Ecto neural progenitor cell (in vitro differentiated cells): ENCODE measurements at regions not wholly inside any gene's neighbourhood (a gene's known extent, or its start where the extent isn't known, plus 50 kb on each side); places are given as distances from the start of the nearest gene placed in this dataset.

ENCODE experiments used
- DNase-seq: peaks from one replicate; pipeline ENCODE4 v3.0.0-alpha.2; 2018; ENCODE audit warnings: low spot score

DNA sequence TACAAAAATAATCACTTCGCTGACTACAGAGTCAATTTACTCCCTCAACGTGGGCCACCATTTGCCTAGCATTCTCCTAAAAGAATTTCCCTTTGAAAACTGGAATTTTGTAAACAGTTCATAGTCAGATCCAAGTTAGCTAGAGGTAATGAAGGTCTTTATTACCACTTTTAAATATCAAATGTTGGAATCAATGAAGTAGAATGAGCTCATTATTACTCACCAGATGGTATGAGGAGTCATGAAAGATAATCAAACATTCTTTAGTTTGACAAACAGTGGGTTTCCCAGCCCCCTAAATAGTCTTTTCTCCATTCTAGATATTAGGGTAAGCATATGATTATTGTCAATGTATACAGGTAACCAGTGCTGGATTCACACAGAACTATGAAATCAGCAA is 455.7 kb upstream of the THBS1 start:
- no peak for DNase-seq

DNA sequence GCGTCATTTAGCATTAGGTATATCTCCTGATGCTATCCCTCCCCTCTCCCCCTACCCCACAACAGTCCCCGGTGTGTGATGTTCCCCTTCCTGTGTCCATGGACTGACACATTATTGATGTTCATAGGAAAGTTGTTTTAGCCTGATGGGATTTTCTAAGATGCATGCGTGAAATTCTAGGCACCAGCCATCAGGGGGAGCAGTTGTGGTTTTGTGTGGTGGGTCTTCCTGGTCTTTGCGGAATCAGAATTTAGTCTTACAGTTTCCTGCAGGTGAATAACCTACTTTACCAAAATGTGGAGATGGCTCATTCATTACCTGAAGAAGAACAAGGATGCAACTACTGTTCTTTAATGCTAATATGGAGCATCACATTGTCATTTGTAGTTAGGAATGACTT is 455.0 kb upstream of the THBS1 start:
- DNase-seq = no peak

DNA sequence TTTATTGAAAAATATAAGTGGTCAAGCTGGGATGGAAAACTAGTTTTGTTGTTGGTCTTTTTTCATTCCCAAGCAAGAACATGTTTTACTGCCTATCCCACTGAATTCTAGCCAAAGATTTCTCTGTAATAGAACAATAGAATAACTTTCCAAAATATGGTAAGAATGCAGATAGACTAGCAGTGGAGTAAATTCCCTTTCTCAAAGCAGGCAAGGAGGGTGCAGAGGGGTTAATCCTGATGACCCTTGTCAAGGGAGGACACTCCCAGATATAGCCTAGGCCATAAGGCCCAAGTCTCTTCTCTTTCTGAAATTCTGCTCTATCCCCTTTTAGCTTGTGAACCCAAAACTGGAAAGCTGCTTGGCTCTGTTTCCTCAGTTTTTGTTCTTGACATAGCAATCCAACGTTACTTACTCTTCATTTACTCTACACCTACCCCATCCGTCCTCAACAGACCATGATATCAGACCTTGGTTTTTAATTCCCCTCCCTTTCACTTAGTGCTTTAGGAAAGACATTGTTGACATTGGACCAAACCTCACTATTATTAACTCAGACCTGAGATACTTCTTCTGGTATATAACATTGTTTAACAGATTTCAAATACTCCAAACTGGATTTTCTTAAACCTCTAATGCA is 453.6 kb upstream of the THBS1 start:
- DNase-seq = no peak

DNA sequence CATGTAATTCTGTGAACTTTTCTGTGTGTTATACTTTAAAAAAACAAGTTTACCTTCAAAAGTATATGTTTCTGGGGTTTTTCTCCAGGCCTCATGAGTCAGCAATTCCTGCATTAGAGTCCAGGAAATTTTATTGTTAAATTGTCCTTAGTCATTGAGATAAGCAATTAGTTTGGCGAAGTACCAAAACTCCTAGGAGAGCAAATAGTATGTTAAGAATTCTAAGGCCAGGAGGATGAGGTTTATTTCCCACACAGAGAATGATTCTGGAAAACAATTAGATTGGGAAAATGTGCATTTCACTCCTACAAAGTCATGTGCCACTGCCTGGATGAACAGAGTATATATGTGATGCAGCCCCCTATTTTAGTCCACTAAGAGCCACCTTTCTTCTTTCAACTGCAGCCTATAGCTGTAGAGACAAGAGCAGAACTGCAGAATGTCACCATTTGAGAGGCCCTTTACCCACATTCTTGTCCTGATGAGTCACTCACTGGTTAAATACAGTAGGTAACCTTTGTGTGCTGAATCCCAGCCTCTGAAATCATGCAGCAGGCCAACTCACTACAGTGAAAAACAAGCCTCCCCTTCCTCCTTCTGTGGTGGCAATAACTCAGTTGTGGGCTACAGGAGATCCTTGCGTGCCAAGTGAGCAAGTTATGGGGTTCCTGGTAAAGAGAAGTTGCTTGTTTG is 452.8 kb upstream of the THBS1 start:
- DNase-seq = no peak

DNA sequence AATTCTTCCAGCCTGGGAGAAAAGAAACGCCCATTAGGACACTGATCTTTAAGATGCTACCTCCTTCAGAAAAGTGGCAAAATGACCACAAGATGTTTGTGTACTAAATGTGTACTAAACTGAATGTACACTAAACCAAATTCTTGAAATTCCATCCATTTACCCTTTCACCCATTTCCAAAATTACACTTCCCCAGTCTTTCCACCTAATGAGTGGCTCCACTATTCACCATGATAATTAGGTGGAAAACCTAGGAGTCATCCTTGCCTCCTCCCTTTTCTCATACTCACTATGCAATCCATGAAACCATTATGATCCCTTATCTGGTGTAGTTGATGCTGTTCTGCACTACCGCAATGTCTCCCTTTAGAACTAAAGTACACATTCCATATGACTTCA is 452.1 kb upstream of the THBS1 start:
- DNase-seq = no peak

DNA sequence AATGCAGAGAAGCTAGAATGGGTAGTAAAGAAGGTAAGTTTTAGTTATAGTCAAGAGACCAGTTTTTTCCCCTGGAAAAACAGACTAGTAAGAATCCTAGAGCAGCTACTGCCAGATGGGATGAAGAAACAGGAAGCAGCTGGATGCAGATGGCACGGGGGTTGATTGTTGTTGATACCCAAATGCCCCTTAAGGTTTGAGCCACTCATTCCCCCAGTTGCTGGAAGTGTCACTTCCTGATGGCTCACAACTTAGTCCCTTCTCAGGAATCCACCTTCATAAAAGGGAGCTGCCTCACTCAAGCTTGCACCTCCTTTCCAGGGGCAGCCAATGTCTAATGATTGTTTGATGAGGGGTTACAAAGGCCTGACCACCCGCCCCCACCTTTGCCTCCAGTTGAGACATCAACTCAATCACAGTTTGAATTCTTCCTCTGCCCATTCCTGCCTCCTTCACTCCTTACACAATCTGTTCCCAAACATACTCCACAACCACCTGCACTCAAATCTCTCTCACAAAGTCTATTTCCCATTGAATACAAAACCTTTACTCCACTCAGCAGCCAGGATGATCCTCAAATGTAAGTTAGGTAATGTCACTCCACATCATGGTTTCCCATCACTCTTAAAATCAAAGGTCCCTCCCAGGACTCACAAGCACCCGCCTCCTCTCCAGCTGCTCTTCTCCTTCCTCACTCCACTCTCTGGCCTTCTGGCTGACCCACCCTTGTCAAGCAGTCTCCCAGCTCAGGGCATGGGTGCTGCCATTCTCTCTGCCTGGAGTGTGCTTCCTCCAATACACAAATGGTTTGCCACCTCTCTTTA is 450.1 kb upstream of the THBS1 start:
- no peak for DNase-seq

DNA sequence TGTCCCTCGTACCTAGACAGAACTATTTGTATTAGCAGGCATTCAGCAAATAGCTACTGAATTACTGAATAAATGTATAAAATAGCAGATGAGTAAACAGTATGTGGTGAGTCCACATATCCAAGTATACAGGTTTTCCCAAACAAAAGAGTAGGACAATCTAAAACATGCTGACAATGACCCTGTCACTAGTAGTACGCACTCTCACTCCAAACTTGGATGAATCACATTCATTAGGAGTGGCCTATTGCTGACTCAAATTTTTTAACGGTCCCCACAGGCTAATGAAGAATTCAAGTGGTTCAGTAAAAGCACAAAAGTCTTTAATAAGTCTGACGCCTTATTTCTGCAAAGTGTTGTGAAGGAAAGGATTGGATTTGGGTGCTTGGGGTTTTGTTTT is 449.3 kb upstream of the THBS1 start:
- no peak for DNase-seq

DNA sequence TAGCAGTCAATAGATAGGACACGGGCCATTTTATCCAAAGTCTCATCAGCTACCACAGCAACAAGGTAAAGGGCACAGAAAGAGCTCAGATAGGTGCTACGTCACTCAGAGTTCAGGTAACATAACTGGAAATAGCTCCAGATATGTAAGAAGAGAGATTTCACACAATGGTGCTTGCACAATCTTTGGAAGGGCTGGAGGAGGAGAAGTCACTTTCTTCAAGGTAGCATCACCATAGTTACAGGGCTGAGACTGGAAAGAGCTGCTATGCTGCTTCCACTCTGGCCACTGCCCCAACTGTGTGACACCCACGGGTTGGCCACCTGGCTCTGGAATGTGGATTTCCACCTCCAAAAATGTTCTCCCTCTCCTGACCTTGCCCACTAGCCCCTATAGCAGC is 448.8 kb upstream of the THBS1 start:
- DNase-seq = no peak

DNA sequence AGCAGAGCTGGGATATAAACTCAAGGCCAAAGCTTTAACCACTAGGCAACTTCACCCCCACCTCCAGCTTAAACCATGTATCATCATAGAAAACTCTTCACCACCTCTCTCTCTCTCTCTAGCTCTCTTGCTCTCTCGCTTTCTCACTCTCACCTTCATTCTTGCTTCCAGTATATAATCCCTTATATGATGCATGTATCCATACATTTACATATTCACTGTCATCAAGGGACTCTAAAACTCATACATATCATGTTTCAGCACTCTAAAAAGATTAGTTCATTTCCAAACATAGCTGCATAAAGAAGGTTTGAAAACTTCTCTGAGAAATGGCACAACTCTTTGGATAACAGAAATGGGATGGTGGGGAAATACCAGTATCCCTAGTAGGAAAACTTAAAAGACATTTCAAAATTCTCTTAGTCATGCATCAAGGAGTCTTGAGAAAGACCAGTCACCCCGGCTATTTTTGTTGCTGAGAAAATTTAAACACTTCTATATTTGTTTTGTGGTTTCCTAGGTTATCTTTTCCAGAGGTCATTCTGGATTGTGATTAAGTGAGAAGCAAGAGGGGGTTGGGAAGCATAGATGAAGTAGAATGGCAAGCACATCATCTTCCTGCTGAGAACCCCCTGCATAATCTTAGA is 447.8 kb upstream of the THBS1 start:
- DNase-seq = no peak

DNA sequence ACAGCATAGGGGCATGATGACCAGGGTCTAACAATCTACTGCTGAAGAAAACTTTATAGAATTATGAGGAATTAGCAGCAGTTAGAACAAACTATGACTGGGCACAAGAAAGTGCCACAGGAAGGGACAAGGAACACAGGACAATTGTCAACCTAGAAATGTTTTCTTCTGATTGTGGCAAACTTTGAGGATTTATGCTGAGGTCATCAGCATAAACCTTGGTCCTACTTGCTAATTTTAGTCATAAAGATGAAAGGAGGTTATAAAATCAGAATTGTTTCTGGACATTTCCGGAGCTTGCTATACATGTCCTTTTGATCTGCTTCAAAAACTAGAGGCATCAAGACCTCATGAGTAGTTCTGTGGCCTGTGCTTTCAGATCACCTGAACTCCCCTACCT is 446.6 kb upstream of the THBS1 start:
- no peak for DNase-seq

DNA sequence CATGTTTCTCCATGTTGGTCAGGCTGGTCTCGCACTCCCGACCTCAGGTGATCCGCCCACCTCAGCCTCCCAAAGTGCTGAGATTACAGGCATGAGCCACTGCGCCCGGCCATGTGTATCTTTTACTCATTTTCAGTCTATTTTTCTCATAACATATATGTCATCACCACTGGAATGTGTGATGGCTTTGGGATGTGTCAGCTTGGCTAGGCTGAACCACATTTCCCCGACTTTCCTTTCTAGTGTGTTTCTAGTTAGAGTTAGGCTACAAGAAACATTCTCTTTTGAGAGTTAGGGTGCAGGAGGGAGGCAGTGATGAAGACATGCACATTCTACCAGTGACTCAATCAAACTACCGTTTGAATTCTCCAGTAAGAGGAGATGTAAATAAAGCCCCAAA is 444.9 kb upstream of the THBS1 start:
- DNase-seq = no peak

DNA sequence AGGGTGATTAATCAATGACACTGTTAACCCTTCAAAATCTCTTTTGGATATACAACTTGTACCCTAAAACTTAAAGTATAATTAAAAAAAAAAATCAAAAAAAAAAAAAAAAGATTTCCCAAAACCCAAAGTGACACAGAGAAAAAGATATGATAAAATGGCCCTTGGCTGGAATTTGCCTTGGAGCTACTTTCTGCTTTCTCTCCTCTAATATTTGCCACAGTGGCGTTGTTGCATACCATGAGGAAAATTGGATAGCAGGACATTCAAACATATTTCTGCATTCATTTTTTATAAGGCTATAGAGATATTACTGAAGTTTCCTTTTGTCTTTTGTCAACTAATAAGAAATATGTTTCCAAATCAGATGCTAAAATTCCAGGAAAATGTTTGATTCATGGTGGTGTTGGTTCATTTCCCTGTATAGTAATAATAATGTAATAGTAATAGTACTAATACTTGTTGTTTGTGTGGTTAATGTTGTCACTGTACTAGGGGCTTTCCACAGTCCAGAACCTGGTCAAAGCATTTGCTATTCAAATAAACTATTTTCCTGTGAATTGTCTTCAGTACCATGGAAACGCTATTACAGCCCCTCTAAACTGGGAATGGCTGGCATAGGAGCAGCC is 441.3 kb upstream of the THBS1 start:
- DNase-seq = no peak

DNA sequence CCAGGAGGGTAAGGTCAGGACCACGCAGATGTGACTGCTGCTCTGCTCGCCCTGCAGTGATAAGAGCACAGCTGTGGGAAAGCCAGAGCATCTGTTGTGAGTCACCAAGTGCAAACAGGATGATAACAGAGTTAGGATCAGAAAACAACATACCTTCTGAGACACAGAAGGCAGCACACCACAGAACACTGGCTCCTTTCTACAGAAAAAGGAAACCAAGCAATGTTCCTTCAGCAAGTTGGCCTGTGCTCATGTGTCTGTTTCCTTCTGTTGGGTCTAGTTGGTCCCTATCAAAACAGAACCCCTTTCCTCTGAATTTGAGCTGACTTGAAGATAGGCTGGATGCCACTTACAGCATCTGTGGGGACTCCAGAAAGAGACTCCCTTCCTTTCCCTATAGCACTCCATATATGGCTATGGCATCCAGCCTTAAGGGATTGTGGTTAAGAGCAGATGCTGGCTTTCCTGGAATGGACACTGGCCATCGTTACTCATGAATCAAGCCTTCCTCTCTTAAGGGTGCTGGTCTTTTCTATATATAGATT is 440.7 kb upstream of the THBS1 start:
- no peak for DNase-seq

DNA sequence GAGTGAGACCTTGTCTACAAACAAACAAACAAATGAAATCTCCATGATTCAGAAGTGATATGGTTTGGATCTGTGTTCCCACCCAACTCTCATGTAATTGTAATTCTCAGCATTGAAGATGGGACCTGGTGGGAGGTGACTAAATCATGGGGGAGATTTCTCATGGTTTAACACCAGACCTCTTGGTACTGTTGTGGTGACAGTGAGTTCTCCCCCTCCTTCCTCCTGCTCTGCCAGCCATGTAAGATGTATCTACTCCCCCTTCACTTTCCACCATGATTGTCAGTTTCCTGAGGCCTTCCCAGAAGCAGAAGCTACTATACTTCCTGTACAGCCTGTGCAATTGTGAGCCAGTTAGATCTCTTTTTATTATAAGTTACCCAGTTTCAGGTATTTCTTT is 438.4 kb upstream of the THBS1 start:
- DNase-seq = no peak

DNA sequence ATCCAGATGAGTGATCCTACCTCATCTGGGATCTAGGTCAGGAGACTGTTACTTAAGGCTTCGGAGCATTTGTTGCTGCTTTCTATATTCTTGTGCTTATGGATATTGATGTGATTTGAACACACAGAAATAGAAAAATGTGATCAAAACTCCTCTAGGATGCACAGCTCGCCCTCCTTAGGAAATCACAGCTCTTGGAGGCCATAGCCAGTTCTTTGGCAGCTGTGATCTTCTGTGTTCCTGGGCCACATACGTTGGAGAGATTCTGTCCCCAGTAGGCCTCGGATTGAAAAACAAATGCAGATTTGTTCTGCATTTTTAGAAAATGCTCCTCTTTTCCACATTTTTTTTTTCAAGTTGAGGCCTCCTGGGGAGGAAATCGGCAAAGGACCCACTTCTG is 437.4 kb upstream of the THBS1 start:
- DNase-seq = no peak

DNA sequence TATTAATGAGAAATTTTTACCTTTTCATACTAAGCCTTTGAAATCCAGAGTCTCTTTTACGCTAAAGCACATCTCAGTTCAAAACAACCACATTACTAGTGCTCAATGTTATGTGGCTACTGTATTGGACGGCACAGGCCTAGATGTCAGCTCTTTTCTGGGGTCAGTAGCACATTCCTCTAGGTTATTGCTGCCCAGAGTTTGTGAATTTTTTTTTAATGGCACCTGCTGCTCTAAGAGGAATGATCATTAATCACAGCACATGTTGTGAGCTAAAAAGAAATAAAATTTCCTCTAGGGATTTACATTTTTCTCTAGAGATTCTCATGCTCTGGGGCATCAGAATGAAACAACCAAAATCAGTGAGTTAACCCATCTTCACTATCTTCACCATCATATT is 436.8 kb upstream of the THBS1 start:
- no peak for DNase-seq

DNA sequence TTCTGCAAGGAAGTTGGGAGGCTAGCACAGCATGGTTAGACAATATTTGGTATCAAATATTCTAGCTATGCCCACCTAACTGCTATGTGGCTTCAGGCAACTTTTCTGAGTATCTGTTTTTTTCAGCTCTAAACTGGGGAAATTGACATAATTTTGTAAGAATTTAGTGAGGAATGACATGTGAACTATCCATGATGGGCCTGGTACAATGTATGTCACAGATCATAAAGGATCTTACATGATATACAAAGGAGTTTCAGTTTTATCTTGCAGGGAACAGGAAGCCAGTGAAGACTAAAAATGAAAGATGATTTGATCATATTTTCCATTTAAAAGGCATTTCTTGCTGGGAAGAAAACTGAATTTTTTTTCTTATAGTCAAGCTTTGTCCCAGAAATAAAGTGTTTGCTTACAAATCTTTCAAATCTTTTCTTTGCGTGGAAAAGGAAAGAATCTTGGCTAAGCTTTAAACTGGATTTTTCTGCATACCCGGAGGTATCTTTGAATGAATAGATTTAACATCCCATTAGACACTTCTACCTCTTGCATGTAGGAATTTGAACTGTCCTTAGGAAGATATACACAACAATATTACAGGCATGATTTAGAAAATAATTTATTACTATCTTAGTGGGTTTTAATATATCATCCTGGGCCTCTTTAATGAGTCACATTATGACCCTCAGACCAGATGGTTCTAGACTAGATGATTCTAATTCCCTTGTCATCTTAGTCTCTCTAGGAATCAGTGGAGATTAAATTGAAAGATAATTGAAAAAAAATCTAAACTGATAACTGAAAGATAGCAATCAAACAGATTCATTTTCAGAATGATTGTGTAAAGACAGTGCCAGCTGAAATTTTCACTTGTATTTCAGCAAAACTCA is 436.0 kb upstream of the THBS1 start:
- DNase-seq = no peak

DNA sequence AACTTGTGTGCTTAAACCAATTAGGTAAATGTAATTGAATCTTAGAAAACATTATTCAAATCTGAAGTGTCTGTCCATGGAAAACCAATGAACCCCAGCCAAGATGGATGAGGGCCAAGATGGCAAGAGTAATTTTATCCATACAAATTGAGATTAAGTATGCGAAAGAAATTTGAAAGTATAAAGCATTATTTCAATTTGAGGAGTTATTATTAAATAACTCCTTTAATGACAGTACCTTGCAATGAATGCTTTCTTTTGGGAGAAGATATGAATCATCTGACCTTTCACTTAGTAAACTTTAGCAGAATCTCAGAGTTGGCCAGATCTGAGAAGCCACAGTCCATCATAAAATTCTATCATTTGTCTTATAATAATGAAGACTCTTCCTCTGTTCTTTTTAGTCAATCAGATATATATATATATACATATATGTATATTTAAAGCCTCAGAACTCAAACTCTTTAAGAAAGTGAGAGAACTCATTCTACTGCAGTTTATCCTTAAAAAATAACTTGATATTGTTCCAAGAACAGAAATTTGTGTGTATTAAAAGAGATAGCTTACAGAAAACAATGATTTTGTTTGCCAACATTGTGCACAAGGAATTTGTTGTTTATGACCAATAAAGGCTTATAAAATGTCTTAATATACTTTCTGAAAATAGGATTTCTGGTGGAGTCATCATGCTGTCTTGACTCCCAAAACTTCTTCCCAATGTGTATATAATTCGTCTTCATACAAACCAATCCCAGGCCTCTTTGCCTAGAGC is 434.8 kb upstream of the THBS1 start:
- DNase-seq = no peak

DNA sequence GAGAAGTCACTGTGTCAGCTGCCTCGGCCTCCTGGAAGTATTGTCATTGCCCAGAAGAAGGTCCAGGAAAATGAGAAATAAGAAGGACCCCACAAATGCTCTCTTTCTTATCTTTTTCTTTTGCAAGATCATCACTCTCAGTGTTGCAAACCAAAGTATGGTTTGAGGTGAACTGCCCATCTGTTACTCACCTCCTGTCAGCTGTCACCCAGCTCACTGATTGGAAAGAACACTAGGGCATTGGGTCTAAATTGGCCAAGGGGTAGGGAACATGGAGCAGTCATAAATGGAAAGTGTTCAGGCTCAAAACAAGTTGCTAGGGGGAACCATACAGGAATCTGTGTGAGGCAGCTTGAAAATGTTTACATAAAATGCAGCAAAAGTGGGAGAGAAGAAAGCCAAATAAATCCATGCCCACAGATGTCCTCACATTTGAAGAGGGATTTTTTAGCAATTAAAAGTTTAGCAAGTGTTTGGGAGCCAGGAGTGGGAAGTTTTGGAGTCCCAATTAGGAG is 431.2 kb upstream of the THBS1 start:
- no peak for DNase-seq

DNA sequence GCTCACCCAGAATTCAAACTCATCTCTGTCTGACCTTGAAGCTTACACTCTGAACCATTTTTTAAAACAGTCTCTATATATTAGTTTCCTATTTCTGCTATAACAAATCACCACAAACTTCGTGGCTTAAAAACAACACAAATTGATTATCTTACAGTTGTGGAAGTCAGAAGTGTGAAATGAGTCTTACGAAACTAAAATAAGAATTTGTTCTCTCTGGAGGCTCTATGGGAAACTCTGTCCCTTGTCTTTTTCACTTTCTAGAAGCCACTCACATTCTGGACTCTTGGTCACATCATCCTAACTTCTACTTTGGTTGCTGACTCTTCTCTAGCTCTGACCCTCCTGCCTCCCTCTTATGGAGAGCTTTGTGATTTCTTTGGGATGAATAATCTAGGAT is 429.3 kb upstream of the THBS1 start:
- no peak for DNase-seq
